GM19467 (cell line): ENCODE measurements at regions not wholly inside any gene's neighbourhood (a gene's known extent, or its start where the extent isn't known, plus 50 kb on each side); places are given as distances from the start of the nearest gene placed in this dataset.

ENCODE experiments used
- ATAC-seq: cut with Tn5 transposase; IDR thresholded peaks from one replicate; pipeline ENCODE4 v1.9.1; 2021; ENCODE audit warnings: mild to moderate bottlenecking, moderate library complexity; ENCODE audit not compliant: unreplicated experiment

DNA sequence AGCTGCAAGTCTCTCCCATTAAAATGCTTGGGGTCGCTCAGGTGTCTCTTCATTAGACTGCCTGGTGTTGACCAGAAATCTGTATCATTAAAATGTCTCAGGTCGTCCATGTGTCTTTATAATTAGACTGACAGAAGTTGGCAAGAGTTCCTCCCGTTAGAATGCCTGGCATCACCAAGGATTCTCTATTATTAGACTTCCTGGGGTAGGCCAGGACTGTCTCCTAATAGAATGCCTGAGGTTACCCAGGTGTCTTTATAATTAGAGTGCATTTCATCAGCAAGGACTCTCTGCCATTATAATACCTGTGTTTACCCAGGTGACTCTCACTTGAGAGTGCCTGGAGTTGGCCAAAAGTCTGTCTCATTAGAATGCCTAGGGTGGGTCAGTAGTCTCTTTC, 1537.2 kb downstream of the UQCRFS1 start:
- no peak for ATAC-seq

DNA sequence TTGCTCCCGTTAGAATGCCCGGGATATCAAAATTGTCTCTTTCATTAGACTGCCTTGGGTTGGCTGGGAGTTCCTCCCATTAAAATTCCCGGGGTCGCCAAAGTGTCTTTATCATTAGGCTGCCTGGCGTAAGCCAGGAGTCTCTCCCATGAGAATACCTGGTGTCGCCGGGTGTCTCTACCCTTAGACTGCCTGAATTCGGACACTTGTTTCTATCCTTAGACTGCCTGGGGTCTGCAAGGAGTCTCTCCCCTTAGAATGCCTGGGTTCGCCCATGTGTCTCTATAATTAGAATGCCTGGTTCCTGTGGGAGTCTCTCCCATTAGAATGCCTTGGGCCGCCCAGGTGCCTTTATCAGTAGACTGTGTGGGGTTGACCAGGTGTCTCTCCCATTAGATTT, 1538.2 kb downstream of the UQCRFS1 start:
- no peak for ATAC-seq

DNA sequence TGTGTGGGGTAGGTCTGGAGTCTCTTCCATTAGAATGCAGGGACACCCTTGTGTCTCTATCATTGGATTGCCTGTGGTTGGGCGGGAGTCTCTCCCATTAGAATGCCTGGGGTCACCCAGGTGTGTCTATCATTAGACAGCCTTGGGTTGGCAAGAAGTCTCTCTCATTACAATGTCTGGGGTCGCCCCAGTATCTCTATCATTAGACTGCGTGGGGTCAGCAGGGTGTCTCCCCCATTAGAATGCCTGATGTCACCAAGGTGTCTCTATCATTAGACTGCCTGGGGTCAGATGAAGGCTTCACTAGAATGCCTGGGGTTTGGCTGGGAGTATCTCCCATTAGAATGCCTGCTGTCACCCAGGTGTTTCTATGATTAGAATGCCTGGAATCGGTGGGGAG, 1539.0 kb downstream of the UQCRFS1 start:
- ATAC-seq = no peak

DNA sequence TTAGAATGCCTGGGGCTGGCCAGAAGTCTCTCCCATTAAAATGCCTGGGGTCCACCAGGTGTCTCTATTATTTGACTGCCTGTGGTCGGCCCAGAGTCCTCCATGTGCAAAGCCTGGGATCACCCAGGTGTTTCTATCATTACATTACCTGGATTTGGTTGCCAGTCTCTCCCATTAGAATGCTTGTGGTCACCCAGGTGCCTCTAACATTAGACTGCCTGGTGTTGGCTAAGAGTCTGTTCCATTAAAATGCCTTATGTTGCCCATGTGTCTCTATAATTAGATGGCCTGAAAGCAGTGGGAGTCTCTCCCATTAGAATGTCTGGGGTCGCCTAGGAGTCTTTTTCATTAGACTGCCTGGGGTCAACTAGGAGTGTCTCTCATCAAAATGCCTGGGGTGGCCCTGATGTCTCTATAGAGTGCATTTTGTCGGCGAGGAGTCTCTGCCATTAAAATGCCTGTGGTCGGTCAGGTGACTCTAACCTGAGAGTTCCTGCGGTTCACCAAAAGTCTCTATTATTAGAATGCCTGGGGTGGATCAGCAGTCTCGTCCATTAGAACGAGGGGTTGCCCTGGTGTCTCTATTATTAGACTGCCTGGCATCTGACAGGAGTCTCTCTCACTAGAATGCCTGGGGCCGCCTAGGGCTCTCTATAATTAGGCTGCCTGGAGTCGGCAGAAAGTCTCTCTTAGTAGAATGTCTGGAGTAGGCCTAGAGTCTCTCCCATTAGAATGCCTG, 1540.5 kb downstream of the UQCRFS1 start:
- no peak for ATAC-seq

DNA sequence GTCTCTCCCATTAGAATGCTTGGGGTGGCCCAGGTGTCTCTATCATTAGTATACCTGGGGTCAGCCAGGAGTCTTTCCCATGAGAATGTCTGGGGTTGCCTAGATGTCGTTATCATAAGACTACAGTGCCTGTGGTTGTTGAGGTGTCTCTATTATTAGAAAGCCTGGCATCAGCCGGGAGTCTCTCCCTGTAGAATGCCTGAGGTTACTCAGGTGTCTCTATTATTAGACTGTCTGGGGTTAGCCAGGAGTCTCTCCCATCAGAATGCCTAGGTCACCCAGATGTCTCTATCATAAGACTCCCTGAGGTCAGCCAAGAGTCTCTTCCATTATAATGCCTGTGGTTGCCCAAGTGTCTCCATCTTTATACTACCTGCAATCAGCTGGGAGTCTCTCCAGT, 1541.1 kb downstream of the UQCRFS1 start:
- ATAC-seq = no peak

DNA sequence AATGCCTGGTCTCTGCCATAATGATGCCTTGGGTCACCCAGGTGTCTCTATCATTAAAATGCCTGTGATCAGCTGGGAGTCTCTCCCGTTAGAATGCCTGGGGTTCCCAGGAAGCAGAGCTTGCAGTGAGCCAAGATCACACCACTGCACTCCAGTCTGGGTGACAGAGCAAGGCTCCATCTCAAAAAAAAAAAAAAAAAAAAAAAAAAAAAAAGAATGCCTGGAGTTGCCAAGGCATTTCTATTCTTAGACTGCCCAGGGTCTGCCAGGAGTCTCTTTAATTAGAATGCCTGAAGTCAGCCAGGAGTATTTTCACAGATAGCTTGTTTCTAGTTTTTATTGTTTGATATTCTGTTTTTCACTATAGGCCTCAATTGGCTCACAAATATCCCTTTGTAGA, 1552.5 kb downstream of the UQCRFS1 start:
- ATAC-seq = no peak

DNA sequence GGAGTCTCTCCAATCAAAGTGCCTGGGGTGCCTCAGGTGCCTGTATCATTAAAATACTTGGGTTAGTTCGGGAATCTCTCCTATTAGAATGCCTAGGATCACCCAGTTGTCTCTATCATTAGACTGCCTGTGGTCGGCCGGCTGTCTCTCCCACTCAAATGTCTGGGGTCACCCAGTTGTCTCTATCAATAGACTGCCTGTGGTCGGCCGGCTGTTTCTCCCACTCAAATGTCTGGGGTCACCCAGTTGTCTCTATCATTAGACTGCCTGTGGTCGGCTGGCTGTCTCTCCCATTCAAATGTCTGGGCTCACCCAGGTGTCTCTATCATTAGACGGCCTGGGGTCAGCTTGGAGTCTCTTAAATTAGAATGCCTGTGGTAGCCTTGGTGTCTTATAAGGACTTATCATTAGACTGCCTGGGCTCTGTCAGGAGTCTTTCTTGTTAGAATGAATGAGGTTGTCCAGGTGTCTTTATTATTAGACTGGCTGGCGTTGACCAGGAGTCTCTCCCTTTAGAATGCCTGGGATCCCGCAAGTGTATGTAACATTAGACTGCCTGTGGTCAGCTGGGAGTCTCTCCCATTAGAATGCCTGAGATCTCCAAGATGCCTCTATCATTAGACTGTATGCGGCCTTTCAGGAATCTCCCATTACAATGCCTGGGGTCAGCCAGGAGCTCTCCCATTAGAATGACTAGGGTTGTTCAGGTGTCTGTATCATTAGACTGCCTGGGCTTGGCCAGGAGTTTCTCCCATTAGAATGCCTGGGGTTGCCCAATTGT, 1555.5 kb downstream of the UQCRFS1 start:
- no peak for ATAC-seq

DNA sequence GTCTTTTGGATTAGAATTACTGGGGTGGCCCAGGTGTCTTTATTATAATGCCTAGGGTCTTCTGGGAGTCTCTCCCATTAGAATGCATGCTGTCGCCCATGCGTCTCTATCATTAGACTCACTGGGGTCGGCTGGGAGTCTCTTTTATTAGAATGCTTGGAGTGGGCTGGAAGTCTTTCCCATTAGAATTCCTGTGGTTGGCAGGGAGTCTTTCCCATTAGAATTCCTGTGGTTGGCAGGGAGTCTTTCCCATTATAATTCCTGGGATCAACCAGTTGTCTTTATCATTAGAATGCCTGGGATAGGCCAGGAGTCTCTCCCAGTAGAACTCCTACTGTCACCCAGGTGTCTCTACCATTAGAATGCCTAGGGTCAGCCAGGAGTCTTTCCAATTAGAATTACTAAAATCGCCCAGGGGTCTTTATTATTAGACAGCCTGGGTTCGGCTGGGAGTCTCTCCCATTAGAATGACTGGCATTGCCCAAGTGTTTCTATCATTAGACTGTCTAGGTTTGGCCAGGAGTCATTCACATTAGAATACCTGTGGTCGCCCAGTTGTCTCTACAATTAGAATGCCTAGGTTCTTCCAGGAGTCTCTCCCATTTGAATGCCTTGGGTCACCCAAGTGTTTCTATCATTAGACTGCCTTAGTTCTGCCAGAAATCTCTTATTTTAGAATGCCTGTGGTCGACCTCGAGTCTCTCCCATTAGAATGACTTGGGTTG, 1558.5 kb downstream of the UQCRFS1 start:
- ATAC-seq = no peak

DNA sequence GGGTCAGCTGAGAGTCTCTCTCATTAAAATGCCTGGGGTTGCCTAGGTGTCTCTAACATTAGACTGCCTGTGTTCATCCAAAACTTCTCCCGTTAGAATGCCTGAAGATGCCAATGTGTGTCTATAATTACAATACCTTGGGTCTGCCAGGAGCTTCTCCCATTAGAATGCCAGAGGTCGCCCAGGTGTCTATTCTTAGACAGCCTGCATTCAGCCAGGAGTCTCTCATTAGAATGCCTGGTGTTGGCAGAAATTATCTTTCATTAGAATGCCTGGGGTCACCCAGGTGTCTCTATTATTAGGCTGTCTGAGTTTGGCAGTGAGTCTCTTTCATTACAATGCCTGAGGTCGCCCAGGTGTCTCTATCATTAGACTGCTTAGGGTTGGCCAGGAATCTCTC, 1560.2 kb downstream of the UQCRFS1 start:
- ATAC-seq = no peak

DNA sequence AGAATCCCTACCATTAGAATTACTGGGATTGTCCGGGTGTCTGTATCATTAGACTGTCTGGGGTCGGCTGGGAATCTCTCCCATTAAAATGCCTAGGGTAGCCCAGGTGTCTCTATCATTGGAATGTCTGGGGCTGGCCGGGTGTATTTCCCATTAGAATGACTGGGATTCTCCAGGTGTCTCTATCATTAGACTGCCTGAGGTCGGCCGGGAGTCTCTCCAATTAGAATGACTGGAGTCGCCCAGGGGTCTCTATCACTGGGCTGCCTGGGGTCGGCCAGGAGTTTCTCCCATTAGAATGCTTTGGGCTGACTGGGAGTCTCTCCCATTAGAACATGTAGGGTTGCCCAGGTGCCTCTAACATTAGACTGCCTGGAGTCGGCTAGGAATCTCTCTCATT, 1560.7 kb downstream of the UQCRFS1 start:
- no peak for ATAC-seq

DNA sequence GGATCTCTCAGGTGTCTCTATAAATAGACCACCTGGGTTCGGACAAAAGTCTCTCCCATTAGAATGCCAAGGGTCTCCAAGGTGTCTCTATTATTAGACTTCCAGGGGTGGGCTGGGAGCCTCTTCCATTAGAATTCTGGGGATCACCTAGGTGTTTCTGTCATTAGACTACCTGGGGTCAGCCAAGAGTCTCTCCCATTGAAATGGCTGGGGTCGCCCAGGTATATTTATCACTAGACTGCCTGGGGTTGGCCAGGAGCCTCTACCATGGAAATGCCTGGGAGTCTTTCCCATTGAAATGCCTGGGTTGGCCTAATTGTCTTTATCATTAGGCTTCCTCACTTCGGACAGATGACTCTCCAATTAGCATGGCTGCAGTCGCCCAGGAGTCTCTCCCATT, 1565.5 kb downstream of the UQCRFS1 start:
- ATAC-seq = no peak

DNA sequence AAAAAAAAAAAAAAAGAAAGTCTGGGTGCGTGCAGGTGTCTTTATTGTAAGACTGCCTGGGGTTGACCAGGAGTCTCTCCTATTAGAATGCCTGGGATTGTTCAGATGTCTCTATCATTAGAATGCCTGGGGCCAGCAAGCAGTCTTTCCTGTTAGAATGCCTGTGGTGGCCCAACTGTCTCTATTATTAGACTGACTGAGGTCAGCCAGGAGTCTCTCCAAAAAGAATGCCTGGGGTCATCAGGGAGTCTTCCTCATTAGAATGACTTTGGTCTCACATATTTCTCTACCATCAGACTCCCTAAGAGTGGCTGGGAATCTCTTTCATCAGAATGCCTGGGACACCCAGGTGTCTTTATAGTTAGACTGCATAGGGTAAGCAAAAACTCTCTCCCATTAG, 1577.5 kb downstream of the UQCRFS1 start:
- ATAC-seq = no peak

DNA sequence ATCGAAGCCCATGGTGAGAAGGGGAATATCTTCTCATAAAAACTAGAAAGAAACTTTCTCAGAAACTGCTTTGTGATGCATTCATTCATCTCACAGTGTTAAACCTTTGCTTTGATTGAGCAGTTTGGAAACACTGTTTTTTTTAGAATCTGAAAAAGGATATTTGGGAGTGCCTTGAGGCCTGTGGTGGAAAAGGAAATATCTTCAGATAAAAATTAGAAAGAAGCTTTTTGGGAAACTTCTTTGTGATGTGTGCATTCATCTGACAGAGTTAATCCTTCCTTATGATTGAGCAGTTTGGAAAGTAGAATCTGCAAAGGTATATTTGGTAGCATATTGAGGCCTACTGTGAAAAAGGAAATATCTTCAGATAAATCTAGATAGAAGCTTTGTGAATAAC, 1594.9 kb downstream of the UQCRFS1 start:
- ATAC-seq = no peak

DNA sequence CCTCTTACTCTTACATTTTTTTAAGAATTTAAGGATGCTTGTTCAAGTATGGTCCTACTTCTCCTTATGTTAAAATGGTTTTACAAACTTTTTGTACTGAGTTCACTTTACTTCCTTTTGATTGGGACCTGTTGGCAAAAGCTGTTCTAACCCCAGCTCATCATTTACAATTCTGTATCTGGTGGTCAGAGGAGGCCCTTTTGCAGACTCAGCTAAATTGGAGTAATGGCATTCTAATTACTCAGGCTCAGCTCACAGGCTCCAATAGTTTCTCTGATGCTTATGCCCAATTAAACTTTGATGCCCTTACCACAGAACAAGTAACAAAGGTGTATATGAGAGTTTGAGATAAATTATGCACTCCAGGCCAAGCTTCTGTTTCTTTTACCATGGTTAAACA, 1632.0 kb downstream of the UQCRFS1 start:
- ATAC-seq = no peak
